DMS153 treated with DMSO at 0.1 percent for 48 hours (cell line): ENCODE measurements at regions not wholly inside any gene's neighbourhood (a gene's known extent, or its start where the extent isn't known, plus 50 kb on each side); places are given as distances from the start of the nearest gene placed in this dataset.

Experiments
- DNase-seq: peaks from one replicate; lab custom pipeline; 2025; ENCODE audit not compliant: unreplicated experiment; lab: John Stamatoyannopoulos, UW

DNA sequence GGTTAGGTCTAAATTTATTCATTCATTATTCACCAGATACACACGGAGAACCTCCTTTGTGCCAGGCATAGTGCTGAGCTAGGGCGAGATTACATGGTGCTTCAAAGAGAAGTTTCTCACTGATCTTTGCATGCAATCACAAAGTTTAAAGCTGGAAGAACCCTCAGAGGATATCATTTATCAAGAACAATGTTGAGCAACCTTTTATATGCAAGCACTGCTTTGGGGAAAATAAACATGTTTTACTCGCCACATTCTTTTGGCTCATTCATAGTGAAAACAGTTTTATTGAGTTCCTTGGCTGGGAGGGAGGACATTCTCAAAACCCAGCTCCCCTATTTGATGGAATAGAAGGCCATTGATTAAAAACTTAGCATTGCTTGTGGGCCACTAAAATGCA, 49.8 kb upstream of the XYLT1 start:
- no peak for DNase-seq
